IMR-90 (cell line): ENCODE measurements at regions not wholly inside any gene's neighbourhood (a gene's known extent, or its start where the extent isn't known, plus 50 kb on each side); places are given as distances from the start of the nearest gene placed in this dataset.

Experiments used
- ATAC-seq: fragments of 200-7000 bp; cut with Tn5 transposase; 2 replicates; pipeline ENCODE4 v1.9.1; 2020; ENCODE audit warnings: low read depth, mild to moderate bottlenecking, moderate library complexity
- BruUV-seq: library from RNA; stranded (reverse); fragments of 400-500 nt; replicated peaks from 2 replicates; lab custom pipeline; 2021; lab: Mats Ljungman, UMichigan
- CTCF ChIA-PET: fragments of 300-600 bp; formaldehyde crosslinking; extraction: SDS; loops from one replicate; lab custom pipeline; 2021; ENCODE audit warnings: antibody characterized with exemption; lab: Yijun Ruan, JAX
- POLR2A ChIA-PET: fragments of 300-600 bp; sonication (Branson Sonifier 250); formaldehyde crosslinking; loops from one replicate; lab custom pipeline; 2022; ENCODE audit warnings: antibody characterized with exemption; ENCODE audit not compliant: unreplicated experiment; lab: Charles Lee
- DNase-seq: peaks from one replicate; pipeline ENCODE4 v3.0.0; 2013
- H2AFZ ChIP-seq: replicated peaks from 2 replicates; pipeline ENCODE3; 2013; ENCODE audit warnings: low read length, mild to moderate bottlenecking; ENCODE audit not compliant: poor library complexity
- H2AK5ac ChIP-seq: 2 replicates; pipeline ENCODE4 v1.6.1; 2013; ENCODE audit warnings: low read depth, low read length, inconsistent platforms
- H2AK9ac ChIP-seq: replicated peaks from 2 replicates; pipeline ENCODE3; 2013; ENCODE audit warnings: mild to moderate bottlenecking, low read depth, low read length, moderate library complexity; ENCODE audit not compliant: poor library complexity
- H2BK120ac ChIP-seq: 2 replicates; pipeline ENCODE4 v1.6.1; 2013; ENCODE audit warnings: low read depth, low read length, inconsistent platforms
- H2BK15ac ChIP-seq: 3 replicates; pipeline ENCODE4 v1.6.1; 2013; ENCODE audit warnings: low read depth, low read length, inconsistent platforms
- H2BK20ac ChIP-seq: 2 replicates; pipeline ENCODE4 v1.6.1; 2013; ENCODE audit warnings: low read depth, mild to moderate bottlenecking, inconsistent platforms, low read length, moderate library complexity
- H2BK5ac ChIP-seq: 2 replicates; pipeline ENCODE4 v1.6.1; 2013; ENCODE audit warnings: mild to moderate bottlenecking, low read depth, low read length, inconsistent platforms; ENCODE audit not compliant: poor library complexity, severe bottlenecking
- H3K14ac ChIP-seq: replicated peaks from 2 replicates; pipeline ENCODE4 v1.6.1; 2013; ENCODE audit warnings: low read depth, low read length, inconsistent platforms
- H3K18ac ChIP-seq: 2 replicates; pipeline ENCODE4 v1.6.1; 2013; ENCODE audit warnings: low read depth, low read length, control low read depth
- H3K23ac ChIP-seq: 2 replicates; pipeline ENCODE4 v1.6.1; 2013; ENCODE audit warnings: low read depth, low read length, inconsistent platforms
- H3K27ac ChIP-seq: 2 replicates; pipeline ENCODE4 v1.5.1; 2013; ENCODE audit warnings: mild to moderate bottlenecking, control low read depth, low read length; ENCODE audit not compliant: insufficient read depth
- H3K27me3 ChIP-seq: 2 replicates; pipeline ENCODE4 v1.6.1; 2013; ENCODE audit warnings: low read length; ENCODE audit not compliant: control insufficient read depth, insufficient read depth
- H3K36me3 ChIP-seq: 2 replicates; pipeline ENCODE4 v1.6.1; 2013; ENCODE audit warnings: low read length, mixed read lengths; ENCODE audit not compliant: control insufficient read depth, insufficient read depth
- H3K4ac ChIP-seq: 2 replicates; pipeline ENCODE4 v1.6.1; 2013; ENCODE audit warnings: low read depth, low read length, inconsistent platforms
- H3K4me1 ChIP-seq: 2 replicates; pipeline ENCODE4 v1.6.1; 2013; ENCODE audit warnings: low read length, mixed read lengths; ENCODE audit not compliant: control insufficient read depth, insufficient read depth
- H3K4me2 ChIP-seq: 2 replicates; pipeline ENCODE4 v1.6.1; 2013; ENCODE audit warnings: low read depth, mild to moderate bottlenecking, control low read depth, low read length, moderate library complexity
- H3K4me3 ChIP-seq: 2 replicates; pipeline ENCODE4 v1.5.1; 2013; ENCODE audit warnings: low read depth, mild to moderate bottlenecking, control low read depth, low read length, moderate library complexity; ENCODE audit not compliant: insufficient read depth
- H3K56ac ChIP-seq: 2 replicates; pipeline ENCODE4 v1.6.1; 2013; ENCODE audit warnings: low read length, inconsistent platforms; ENCODE audit not compliant: insufficient read depth; ENCODE audit errors: extremely low read depth
- H3K79me1 ChIP-seq, 2 experiments: 2 replicates each; pipeline ENCODE4 v1.6.1; 2013; ENCODE audit warnings: low read length in 2 of 2, inconsistent platforms in 1 of 2, low read depth in 1 of 2
- H3K9ac ChIP-seq: 2 replicates; pipeline ENCODE4 v1.6.1; 2013; ENCODE audit warnings: low read depth, low read length, control low read depth
- H3K9me1 ChIP-seq: 2 replicates; pipeline ENCODE4 v1.6.1; 2013; ENCODE audit warnings: low read length, inconsistent platforms; ENCODE audit not compliant: insufficient read depth
- H3K9me3 ChIP-seq: 2 replicates; pipeline ENCODE4 v1.6.1; 2013; ENCODE audit warnings: low read length; ENCODE audit not compliant: control insufficient read depth, insufficient read depth
- H4K20me1 ChIP-seq: 2 replicates; pipeline ENCODE4 v1.6.1; 2013; ENCODE audit warnings: low read length, inconsistent platforms; ENCODE audit not compliant: insufficient read depth
- H4K5ac ChIP-seq: 2 replicates; pipeline ENCODE4 v1.6.1; 2013; ENCODE audit warnings: mild to moderate bottlenecking, low read depth, low read length, control low read depth
- H4K8ac ChIP-seq, 2 experiments: 2 replicates each; pipeline ENCODE4 v1.6.1; 2013; ENCODE audit warnings: low read depth in 2 of 2, low read length in 2 of 2, control low read depth in 1 of 2, inconsistent platforms in 1 of 2
- H4K91ac ChIP-seq: 2 replicates; pipeline ENCODE4 v1.6.1; 2013; ENCODE audit warnings: low read depth, low read length, inconsistent platforms; ENCODE audit not compliant: insufficient read depth
- CEBPB ChIP-seq: IDR thresholded peaks from 2 replicates; pipeline ENCODE4 v1.6.1; 2012; ENCODE audit warnings: low read depth, low read length, improper control_type of control experiment
- POLR2A ChIP-seq: IDR thresholded peaks from 2 replicates; pipeline ENCODE4 v1.6.1; 2012; ENCODE audit warnings: mild to moderate bottlenecking, low read depth, low read length
- WGBS, 2 experiments: methylation state at CpG; one replicate each; pipeline versions ENCODE4 v1.1.5 to v1.1.7; 2013; ENCODE audit warnings: missing lambda C conversion rate in 2 of 2; ENCODE audit not compliant: insufficient read length in 1 of 2; ENCODE audit errors: extremely low coverage in 2 of 2; 5-methylcytosine and 5-hydroxymethylcytosine counted together
- dilution Hi-C: fragments of 300-500 bp; cut with HindIII; formaldehyde crosslinking; loops from one replicate; pipeline ENCODE4 v1.14.3; 2018; ENCODE audit warnings: low sequenced_read_pairs; ENCODE audit not compliant: unreplicated experiment
- in situ Hi-C: fragments of 300-500 bp; cut with MboI; formaldehyde crosslinking; loops from 3 replicates; pipeline ENCODE4 v1.14.3; 2019; ENCODE audit warnings: low sequenced_read_pairs, inconsistent platforms, mixed read lengths
- intact Hi-C: fragments of 100-400 bp; cut with micrococcal nuclease; formaldehyde crosslinking; loops from 2 replicates; pipeline ENCODE4 v1.10.0; 2022

DNA sequence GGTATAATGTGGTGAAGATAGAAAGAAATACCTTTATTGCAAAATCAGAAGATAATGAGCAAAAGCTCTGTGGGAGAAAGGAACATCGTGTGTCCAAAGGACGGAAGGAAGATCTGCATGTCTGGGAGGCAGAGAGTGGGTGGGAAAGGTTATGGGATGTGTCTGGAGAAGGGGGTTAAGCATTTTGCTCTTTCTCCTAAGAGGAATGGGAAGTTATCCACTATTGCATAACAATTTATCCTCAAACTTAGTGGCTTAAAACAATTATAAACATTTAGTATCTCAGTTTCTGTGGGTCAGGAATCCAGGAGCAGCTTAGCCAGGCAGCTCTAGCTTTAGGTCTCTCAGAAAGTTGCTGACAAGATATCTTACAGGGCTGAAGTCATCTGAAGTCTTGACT, 229.1 kb upstream of the CITED2 start:
- 100% methylated on average over 1 of the region's 2 CpGs; no CpG with 5 or more reads in 1 of the 2 experiments for WGBS, 2 experiments
- peak overlapping the region; percentile 69 for H3K4ac ChIP-seq
- H4K91ac ChIP-seq, result peak overlapping the region; percentile 58; the same call in 1 of the 2 replicates
- peak overlapping the region; percentile 69; the same call in 1 of the 2 replicates for H3K27ac ChIP-seq
- H2BK20ac ChIP-seq, result peak overlapping the region; percentile 70
- intact Hi-C loops, result no loop called here
- DNase-seq (peak; percentile 27), ATAC-seq (no peak; the same call in 1 of the 2 replicates)
- H3K4me3 ChIP-seq, result no peak overlapping the region
- peak overlapping the region; percentile 91 for H4K5ac ChIP-seq
- no peak overlapping the region for H2AK9ac ChIP-seq
- H2BK120ac ChIP-seq, result peak overlapping the region; percentile 85
- H3K23ac ChIP-seq, result 0 out of 2 replicates have a peak overlapping the region, but pooled peaks have one; percentile 19
- ChIA-PET CTCF (no interaction called here), POLR2A (interaction anchor here (0.5 kb wide), 1 partner anchor 259 kb away, joined by 11 read pairs; no protein-coding TSS in a partner anchor)
- no peaks in the 10 kb centered on the region for H4K20me1 ChIP-seq
- peak overlapping the region; percentile 60; the same call in 1 of the 2 replicates for H3K14ac ChIP-seq
- H2BK5ac ChIP-seq, result no peak overlapping the region
- H3K4me2 ChIP-seq, result peak overlapping the region; percentile 52; the same call in 1 of the 2 replicates
- no peak overlapping the region for H3K9ac ChIP-seq
- H4K8ac ChIP-seq, result peak overlapping the region in 1 of 2 experiments; percentile 28; a peak in 2 of 4 replicates
- no peaks in the 10 kb centered on the region for H3K79me1 ChIP-seq
- no peaks in the 10 kb centered on the region for H3K27me3 ChIP-seq
- H2AFZ ChIP-seq, result no peak overlapping the region
- no peaks in the 10 kb centered on the region; the same call in 1 of the 2 replicates for H3K9me1 ChIP-seq
- dilution Hi-C loops, result no loop called here
- H3K18ac ChIP-seq, result peak overlapping the region; percentile 97
- H3K36me3 ChIP-seq, result no peaks in the 10 kb centered on the region
- peak overlapping the region; percentile 59; the same call in 1 of the 2 replicates for H2AK5ac ChIP-seq
- in situ Hi-C loops, result no loop called here
- peaks cover 17% of the 10 kb centered on the region for H3K4me1 ChIP-seq
- H3K9me3 ChIP-seq, result peaks cover 3% of the 10 kb centered on the region; the same call in 1 of the 2 replicates
- BruUV-seq, result no TSS peak
- H3K56ac ChIP-seq, result no peak overlapping the region
- peak overlapping the region; percentile 85; the same call in 2 of the 3 replicates for H2BK15ac ChIP-seq
- TF ChIP-seq POLR2A (no peak), CEBPB (peak; percentile 51; the same call in 1 of the 2 replicates)
